Kidney glomerular epithelial cell (primary cell): ENCODE measurements at regions not wholly inside any gene's neighbourhood (a gene's known extent, or its start where the extent isn't known, plus 50 kb on each side); places are given as distances from the start of the nearest gene placed in this dataset.

Source experiments
- DNase-seq: peaks from one replicate; lab custom pipeline; 2025; lab: John Stamatoyannopoulos, UW

DNA sequence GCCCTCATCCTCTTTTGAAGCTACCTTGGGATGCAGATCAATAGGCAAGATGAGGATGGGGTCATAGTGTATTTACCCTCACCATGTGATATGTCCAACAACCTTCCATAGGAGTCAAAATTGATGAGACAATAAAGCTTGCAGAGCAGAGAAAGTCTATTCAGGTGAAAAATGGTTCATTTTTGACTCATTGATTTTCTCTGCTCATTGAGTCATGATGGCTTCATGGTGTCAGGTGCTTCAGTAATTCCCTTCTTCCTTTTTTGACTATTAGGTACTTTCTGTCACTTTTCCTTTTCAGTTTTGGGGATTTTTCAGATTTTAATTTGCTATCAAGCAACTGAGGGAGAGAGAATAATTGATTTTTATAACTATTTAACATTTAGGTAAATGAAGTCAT lies 55.9 kb upstream of the IL2 start:
- DNase-seq = no peak

DNA sequence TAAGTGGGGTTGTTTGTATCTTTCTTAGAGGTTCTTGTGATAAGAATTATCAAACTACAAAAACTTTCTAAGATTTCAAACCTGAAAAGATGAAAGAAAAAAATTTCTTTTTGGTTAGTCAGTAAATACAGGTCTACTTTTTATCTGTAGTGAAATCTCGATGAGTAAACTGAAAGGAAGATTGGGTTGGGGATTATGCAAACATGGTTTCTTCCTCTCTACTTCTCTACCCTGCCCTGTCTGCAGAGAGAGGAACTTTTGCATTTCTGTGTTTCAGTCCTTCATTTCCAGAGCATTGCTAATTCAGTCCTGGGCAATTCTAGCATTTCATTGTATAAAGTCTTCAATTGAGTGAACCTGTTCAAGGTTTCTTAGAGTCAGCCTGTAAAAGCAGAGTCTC lies 51.6 kb upstream of the IL2 start:
- no peak for DNase-seq
